ENCODE measurements at regions not wholly inside any gene's neighbourhood (a gene's known extent, or its start where the extent isn't known, plus 50 kb on each side); places are given as distances from the start of the nearest gene placed in this dataset.

- Histone ChIP-seq H3K9me3 (no peaks in the 10 kb centered on the region), H3K27me3 (no peaks in the 10 kb centered on the region), H3K4me3 (no peak overlapping the region), H3K27ac (no peak overlapping the region), H3K36me3 (no peaks in the 10 kb centered on the region), H3K4me1 (no peaks in the 10 kb centered on the region)
- intact Hi-C loops (cut with DNase I) = no loop called here
- no peak for DNase-seq (ENCODE audit: low spot score in 2 of 2)
- TF ChIP-seq CTCF (IDR thresholded peaks at IDR 0.05) = no peak
Observed at GRCh38 chrX:4670606-4671005, 957.2 kb upstream of the PRKX start.

- Histone ChIP-seq H3K36me3 (no peaks in the 10 kb centered on the region), H3K9me3 (no peaks in the 10 kb centered on the region), H3K27ac (no peak overlapping the region), H3K27me3 (no peaks in the 10 kb centered on the region), H3K4me1 (no peaks in the 10 kb centered on the region), H3K4me3 (no peak overlapping the region)
- TF ChIP-seq CTCF (IDR thresholded peaks at IDR 0.05) = no peak
- no peak for DNase-seq (ENCODE audit: low spot score in 2 of 2)
- intact Hi-C loops (cut with DNase I) = no loop called here
Observed at GRCh38 chrX:4668802-4669536, 955.5 kb upstream of the PRKX start.

DNA sequence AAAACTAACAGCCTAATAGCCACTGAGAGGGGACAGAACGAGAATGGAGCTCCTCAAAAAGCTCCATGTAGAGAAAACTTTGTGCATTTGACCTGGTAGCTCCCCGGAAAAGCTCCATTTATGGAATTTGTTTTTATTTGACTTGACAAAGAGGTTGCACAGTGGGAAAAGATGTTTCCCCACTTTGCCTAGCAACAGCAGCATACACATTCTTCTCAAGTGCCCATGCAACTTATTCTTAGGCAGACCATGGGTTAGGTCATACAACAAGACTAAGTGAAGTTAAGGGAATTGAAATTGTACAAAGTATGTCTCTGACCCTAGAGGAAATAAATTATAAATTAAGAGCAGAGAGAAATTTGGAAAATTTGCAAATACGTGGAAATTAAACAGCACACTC, 949.6 kb upstream of the PRKX start:
- Histone ChIP-seq H3K4me3 (no peak overlapping the region), H3K36me3 (no peaks in the 10 kb centered on the region), H3K27me3 (no peaks in the 10 kb centered on the region), H3K27ac (no peak overlapping the region), H3K4me1 (no peaks in the 10 kb centered on the region), H3K9me3 (no peaks in the 10 kb centered on the region)
- intact Hi-C loops (cut with DNase I) = no loop called here
- DNase-seq (ENCODE audit: low spot score in 2 of 2) = no peak
- TF ChIP-seq CTCF (IDR thresholded peaks at IDR 0.05) = no peak

GRCh38 chrX:4661771-4662170, 948.3 kb upstream of the PRKX start:
- intact Hi-C loops (cut with DNase I) = no loop called here
- no peak for TF ChIP-seq CTCF (IDR thresholded peaks at IDR 0.05)
- Histone ChIP-seq H3K27me3 (no peaks in the 10 kb centered on the region), H3K4me1 (no peaks in the 10 kb centered on the region), H3K27ac (no peak overlapping the region), H3K36me3 (no peaks in the 10 kb centered on the region), H3K9me3 (no peaks in the 10 kb centered on the region), H3K4me3 (no peak overlapping the region)
- DNase-seq (ENCODE audit: low spot score in 2 of 2) = no peak

GRCh38 chrX:4656419-4656818, 943.0 kb upstream of the PRKX start:
- Histone ChIP-seq H3K27ac (no peak overlapping the region), H3K9me3 (no peaks in the 10 kb centered on the region), H3K4me3 (no peak overlapping the region), H3K4me1 (no peaks in the 10 kb centered on the region), H3K27me3 (no peaks in the 10 kb centered on the region), H3K36me3 (no peaks in the 10 kb centered on the region)
- intact Hi-C loops (cut with DNase I) = no loop called here
- DNase-seq (ENCODE audit: low spot score in 2 of 2) = no peak
- TF ChIP-seq CTCF (IDR thresholded peaks at IDR 0.05) = no peak

GRCh38 chrX:4655743-4656142, 942.3 kb upstream of the PRKX start:
- H3K9me3 ChIP-seq = no peaks in the 10 kb centered on the region
- no peak overlapping the region for H3K4me3 ChIP-seq
- no peak for DNase-seq (ENCODE audit: low spot score in 2 of 2)
- no peak for TF ChIP-seq CTCF (IDR thresholded peaks at IDR 0.05)
- H3K27me3 ChIP-seq = no peaks in the 10 kb centered on the region
- no peaks in the 10 kb centered on the region for H3K36me3 ChIP-seq
- intact Hi-C loops (cut with DNase I) = no loop called here
- no peak overlapping the region for H3K27ac ChIP-seq
- no peaks in the 10 kb centered on the region for H3K4me1 ChIP-seq

All from ascending aorta (tissue), 2 donors.